ENCODE measurements at regions not wholly inside any gene's neighbourhood (a gene's known extent, or its start where the extent isn't known, plus 50 kb on each side); places are given as distances from the start of the nearest gene placed in this dataset.

GRCh38 chr5:173667702-173668101, 51.3 kb upstream of the BOD1 start:
- H3K9ac ChIP-seq (ENCODE audit: low read depth in 1 of 2, low read length in 2 of 2) = no peak overlapping the region
- no peak overlapping the region for H3K27ac ChIP-seq (ENCODE audit: low read depth in 1 of 2, low read length in 2 of 2)
- H3K27me3 ChIP-seq (ENCODE audit: control insufficient read depth in 4 of 4, insufficient read depth in 4 of 4, low read length in 3 of 4) = no peaks in the 10 kb centered on the region
- TF ChIP-seq FOXA1 (IDR thresholded peaks at IDR 0.05) = no peak
- no peak for TF ChIP-seq HNF4A (conservative IDR thresholded peaks at IDR 0.05)
- TF ChIP-seq NR2F2 (IDR thresholded peaks at IDR 0.05) = no peak
- no peaks in the 10 kb centered on the region for H3K36me3 ChIP-seq (ENCODE audit: control insufficient read depth in 4 of 4, insufficient read depth in 3 of 4, low read depth in 1 of 4, low read length in 3 of 4)
- H3K4me1 ChIP-seq (ENCODE audit: control insufficient read depth in 4 of 4, insufficient read depth in 4 of 4, low read length in 3 of 4) = peaks cover 0 to 17% (median 12%) of the 10 kb centered on the region in 4 donors
- DNase-seq (ENCODE audit: low spot score) = no peak
- no peaks in the 10 kb centered on the region for H3K9me3 ChIP-seq (ENCODE audit: control insufficient read depth in 4 of 4, low read length in 3 of 4)
- H3K4me3 ChIP-seq (ENCODE audit: low read depth in 1 of 3, low read length in 3 of 3) = no peak overlapping the region
- WGBS = 93% methylated on average over 7 of the region's 7 CpGs

GRCh38 chr5:173668245-173668800, 51.9 kb upstream of the BOD1 start:
- no peaks in the 10 kb centered on the region for H3K36me3 ChIP-seq (ENCODE audit: control insufficient read depth in 4 of 4, insufficient read depth in 3 of 4, low read depth in 1 of 4, low read length in 3 of 4)
- H3K4me3 ChIP-seq (ENCODE audit: low read depth in 1 of 3, low read length in 3 of 3) = no peak overlapping the region
- H3K9me3 ChIP-seq (ENCODE audit: control insufficient read depth in 4 of 4, low read length in 3 of 4) = no peaks in the 10 kb centered on the region
- H3K27ac ChIP-seq (ENCODE audit: low read depth in 1 of 2, low read length in 2 of 2) = no peak overlapping the region
- no peak overlapping the region for H3K9ac ChIP-seq (ENCODE audit: low read depth in 1 of 2, low read length in 2 of 2)
- H3K27me3 ChIP-seq (ENCODE audit: control insufficient read depth in 4 of 4, insufficient read depth in 4 of 4, low read length in 3 of 4) = no peaks in the 10 kb centered on the region
- H3K4me1 ChIP-seq (ENCODE audit: control insufficient read depth in 4 of 4, insufficient read depth in 4 of 4, low read length in 3 of 4) = peaks cover 0 to 23% (median 16%) of the 10 kb centered on the region in 4 donors
- no peak for DNase-seq (ENCODE audit: low spot score)
- WGBS = 96% methylated on average over 2 of the region's 2 CpGs
- TF ChIP-seq NR2F2 (IDR thresholded peaks at IDR 0.05) = no peak
- TF ChIP-seq TAF1 (conservative IDR thresholded peaks at IDR 0.05) = no peak
- TF ChIP-seq CTCF (IDR thresholded peaks at IDR 0.05; ENCODE audit: low read depth, low read length, missing input control) = no peak
- no peak for TF ChIP-seq FOXA2 (IDR thresholded peaks at IDR 0.05)
- TF ChIP-seq HNF4A (conservative IDR thresholded peaks at IDR 0.05) = no peak
- TF ChIP-seq JUND (IDR thresholded peaks at IDR 0.05) = no peak
- TF ChIP-seq ATF3 (IDR thresholded peaks at IDR 0.05) = no peak
- no peak for TF ChIP-seq HNF4G (IDR thresholded peaks at IDR 0.05)
- no peak for TF ChIP-seq ZBTB33 (IDR thresholded peaks at IDR 0.05)
- no peak for TF ChIP-seq RXRA (IDR thresholded peaks at IDR 0.05)
- TF ChIP-seq MAX (IDR thresholded peaks at IDR 0.05) = no peak
- TF ChIP-seq YY1 (IDR thresholded peaks at IDR 0.05) = no peak
- no peak for TF ChIP-seq SP1 (IDR thresholded peaks at IDR 0.05)
- no peak for TF ChIP-seq EGR1 (IDR thresholded peaks at IDR 0.05; ENCODE audit: low read depth in 2 of 2)
- no peak for TF ChIP-seq FOXA1 (IDR thresholded peaks at IDR 0.05)
- no peak for TF ChIP-seq RAD21 (IDR thresholded peaks at IDR 0.05)
- no peak for TF ChIP-seq GABPA (IDR thresholded peaks at IDR 0.05 in 1 of 2, conservative IDR thresholded peaks at IDR 0.05 in 1 of 2)

Measured in liver (tissue), 8 donors.